Activated CD4-positive, alpha-beta T cell treated with anti-CD3 and anti-CD28 coated beads, Interleukin-2, amount 50 U/mL, for 16 hours (primary cell): ENCODE measurements at regions not wholly inside any gene's neighbourhood (a gene's known extent, or its start where the extent isn't known, plus 50 kb on each side); places are given as distances from the start of the nearest gene placed in this dataset.
"Not testable (repeated sequence)": the region's sequence is repeated elsewhere in the genome, so short reads cannot be mapped to it uniquely, and the experiment has no call there.

Source experiments
- DNase-seq: peaks from one replicate; pipeline ENCODE4 v3.0.0-alpha.2; 2020

DNA sequence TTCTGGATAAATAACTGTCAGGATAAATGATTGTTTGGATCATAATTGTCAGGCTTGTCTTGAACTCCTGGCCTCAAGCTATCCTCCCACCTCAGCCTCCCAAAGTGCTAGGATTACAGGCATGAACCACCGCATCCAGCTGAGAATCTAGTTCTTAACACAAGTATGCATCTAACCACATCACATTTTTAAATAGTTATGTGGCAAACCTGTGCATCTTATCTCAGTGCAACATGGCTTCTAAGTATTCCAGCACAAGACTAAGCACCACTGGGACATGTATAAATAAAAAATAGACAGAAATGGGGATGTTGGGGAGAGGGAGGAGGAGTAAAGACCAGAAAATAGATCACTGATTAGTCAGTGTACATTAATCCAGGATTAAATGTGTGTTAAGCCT lies 74.7 kb upstream of the TBL1X start:
- DNase-seq = no peak

DNA sequence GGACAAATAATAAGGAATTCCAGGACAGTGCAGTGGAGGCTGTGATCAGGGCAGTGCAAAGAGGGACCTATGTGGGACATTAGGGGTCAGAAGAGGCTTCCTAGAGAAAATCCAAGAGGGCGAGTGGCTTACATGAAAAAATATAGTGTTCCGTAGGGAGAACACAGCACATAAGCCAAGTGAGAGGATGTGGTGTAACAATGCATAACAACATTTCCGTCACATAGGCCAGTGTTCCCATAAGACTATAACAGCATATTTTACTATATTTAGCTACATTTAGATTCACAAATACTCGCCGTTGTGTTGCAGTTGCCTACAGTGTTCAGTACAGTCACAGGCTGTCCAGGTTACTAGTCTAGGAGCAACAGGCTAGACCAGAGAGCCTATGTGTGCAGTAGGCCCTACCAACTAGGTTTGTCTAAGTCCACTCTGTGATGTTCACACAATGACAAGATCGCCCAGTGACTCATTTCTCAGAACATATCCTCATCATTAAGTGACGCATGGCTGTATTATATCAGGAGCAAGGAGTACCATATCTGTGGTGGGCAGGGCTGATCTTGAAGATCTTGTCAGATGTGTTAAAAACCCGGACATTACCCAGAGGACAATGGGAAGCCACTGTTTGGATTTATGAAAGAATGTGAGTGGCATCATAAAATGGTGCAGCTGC lies 74.0 kb upstream of the TBL1X start:
- no peak for DNase-seq

DNA sequence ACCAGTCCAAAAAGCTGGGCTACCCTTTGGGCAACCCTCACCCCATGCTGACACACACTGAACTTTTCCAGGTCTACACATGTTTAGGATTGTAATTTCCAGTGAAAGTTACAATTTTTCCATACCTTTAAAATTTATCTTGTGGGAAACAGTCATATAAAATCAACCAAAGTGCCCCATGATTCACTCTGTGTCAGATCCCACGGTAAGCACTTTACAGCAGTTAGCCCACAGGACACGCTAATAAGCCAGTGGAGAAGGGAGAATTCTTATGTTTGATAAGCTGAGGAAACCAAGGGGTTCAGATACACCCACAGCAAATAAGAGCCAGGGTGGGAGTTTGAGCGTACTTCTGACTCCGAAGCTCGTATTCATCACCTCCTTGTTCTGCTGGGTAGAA lies 72.4 kb upstream of the TBL1X start:
- DNase-seq = no peak

DNA sequence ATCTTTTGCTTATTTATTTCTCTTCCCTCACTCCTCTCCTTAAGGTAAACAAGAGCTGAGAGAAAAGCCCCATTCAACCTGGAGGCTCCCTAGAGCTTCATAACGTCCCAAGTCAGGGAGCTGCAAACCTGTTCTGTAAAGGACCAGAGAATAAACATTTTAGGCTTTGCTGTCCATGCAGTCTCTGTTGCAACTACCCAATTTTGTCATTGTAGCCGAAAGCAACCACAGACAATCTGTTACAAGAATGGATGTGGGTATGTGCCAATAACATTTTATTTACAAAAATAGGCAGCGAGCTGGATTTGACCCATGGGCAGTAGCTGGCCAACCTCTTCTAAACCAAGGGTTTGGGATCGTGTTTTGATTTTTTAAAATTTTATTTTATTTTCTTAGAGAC lies 71.3 kb upstream of the TBL1X start:
- DNase-seq = no peak

DNA sequence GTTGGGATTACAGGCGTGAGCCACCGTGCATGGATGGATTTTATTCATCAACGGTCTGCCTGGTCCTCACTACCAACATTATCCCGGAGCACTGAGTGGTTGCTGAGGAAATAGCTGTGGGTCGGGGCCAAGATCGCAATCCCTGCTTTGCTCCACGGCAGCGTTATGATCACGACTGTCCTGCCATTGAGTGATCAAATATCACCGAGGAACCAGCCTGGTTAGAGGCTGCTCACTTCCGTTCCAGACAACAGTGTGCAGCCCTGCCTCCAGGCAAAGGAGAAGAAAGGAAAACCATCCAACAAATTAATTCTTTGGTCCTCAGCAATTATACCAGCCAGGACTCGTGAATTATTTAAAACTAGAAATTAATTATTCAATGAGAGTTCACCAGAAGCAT lies 70.6 kb upstream of the TBL1X start:
- DNase-seq = no peak

DNA sequence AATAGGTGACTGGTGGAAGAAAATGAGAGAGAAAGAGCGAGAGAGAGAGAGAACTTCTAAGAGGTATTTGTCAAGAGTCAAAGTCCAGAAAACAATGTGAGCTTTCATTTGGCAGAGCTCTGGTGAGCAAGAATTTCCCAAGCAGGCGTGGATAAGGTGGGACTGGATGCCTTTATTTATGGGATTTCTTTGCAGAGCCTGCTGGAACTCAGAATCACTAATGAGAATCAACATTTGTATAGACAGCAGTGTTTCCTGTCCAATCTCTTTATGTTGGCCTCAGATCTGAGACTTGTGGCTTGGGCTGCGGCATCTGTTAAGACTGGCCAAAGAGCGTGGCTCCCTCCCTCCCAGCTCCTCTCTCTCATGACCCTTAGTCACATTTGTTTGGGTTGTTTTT lies 67.9 kb upstream of the TBL1X start:
- DNase-seq = no peak

DNA sequence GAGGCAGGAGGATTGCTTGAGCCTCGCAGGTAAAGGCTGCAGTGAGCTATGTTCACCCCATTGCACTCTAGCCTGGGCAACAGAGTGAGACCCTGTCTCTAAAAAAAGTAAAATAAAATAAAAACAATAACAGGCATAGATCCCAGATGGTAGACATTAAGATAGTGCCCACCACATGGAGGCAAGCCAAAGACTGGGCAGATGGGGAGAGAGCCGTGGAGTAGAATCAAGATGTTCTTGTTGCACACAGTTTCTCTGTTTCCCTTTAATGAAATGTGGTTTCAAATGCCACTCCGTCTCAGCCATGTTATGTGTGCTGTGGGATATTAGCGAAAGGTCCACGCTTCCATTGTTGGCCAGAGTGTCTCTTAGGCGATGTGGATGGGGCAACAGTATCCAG lies 63.8 kb upstream of the TBL1X start:
- no peak for DNase-seq

DNA sequence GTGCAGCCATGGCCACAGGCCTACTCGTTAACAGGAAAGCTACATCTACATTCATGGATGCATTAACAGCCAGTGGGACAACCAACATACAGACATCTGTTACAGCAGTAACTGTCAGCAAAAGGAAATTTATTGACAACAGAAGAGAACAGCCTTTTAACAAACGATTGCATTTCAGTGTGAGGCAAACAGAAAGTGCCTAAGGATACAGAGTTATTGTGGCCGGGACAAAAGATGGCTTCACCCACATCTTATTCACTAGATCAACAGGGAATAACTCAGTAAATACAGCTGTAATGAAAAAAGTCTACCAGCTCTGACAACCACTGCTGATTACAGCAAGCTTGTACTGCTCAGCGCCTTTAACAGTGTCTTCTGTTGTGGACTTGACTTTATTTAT lies 61.5 kb upstream of the TBL1X start:
- DNase-seq = no peak

DNA sequence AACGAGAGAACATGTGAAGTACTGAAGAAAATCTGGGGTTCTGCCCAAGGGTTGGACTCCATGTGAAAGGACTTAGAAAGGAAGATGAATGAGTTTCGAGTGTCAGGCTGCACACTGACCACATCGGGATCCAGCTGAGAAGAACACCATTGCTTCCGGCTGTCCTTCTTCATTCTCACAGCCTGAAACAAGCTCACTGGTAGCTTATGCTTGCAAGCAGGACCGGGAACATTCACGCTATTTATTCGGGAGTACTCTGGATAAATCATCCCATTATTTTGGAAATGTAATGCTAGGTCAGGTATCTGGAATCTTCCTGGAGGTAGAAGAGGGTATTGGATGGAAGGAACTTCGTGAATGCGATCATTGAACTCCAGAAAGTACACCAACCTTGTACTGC lies 59.2 kb upstream of the TBL1X start:
- DNase-seq = not testable (repeated sequence)

DNA sequence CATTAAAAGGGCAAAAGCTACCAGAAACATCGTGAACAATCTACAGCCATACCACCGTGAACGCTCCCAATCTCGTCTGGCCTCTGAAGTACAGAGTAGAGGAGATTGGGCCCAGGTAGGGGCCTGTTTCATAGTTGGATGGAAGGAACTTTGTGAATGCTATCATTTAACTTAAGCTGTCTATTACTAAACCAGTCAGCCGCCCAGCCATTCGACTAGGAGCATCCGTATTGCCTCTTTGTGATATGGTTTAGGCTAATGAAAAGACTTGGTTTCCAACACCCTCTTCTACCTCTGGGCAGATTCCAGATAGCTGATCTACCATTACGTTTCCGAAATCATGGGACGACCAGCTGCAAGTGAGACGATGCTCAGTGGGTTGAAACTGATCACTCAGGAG lies 54.0 kb upstream of the TBL1X start:
- not testable (repeated sequence) for DNase-seq

DNA sequence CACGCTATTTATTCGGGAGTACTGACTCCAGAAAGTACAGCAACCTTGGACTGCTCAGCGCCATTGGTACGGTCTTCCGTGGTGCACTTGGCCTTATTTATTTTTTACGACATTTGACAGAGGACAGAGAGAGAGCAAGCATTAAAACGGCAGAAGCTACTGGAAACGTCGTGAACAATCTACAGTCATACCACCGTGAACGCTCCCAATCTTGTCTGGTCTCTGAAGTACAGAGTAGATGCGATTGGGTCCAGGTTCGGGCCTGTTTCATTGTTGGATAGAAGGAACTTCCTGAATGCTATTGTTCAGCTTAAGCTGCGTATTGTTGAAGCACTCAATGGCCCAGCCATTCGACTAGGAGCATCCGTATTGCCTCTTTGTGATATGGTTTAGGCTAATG lies 53.2 kb upstream of the TBL1X start:
- DNase-seq = not testable (repeated sequence)

DNA sequence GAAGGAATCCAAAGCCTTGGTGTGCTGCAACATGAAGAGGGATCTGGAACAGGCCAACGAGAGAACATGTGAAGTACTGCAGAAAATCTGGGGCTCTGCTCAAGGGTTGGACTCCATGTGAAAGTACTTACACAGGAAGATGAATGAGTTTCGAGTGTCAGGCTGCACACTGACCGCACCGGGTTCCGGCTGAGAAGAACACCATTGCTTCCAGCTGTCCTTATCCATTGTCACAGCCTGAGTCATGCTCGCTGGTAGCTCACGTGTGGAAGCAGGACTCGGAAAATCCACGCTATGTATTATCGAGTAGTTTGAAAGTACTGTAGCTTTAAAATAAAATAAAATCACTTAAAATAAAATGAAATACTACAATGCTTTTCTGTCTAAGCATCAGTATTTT lies 50.4 kb upstream of the TBL1X start:
- DNase-seq = no peak
